ENCODE measurements at regions not wholly inside any gene's neighbourhood (a gene's known extent, or its start where the extent isn't known, plus 50 kb on each side); places are given as distances from the start of the nearest gene placed in this dataset.

- ATAC-seq (no peak), FAIRE-seq (no peak), DNase-seq (ENCODE audit: low read depth in 1 of 2, low spot score in 1 of 2) (no peak)
- Histone ChIP-seq H3K27ac (no peak overlapping the region), H3K4me1 (no peaks in the 10 kb centered on the region), H3K4me3 (no peak overlapping the region), H3K4me2 (no peak overlapping the region), H3K9me3 (no peaks in the 10 kb centered on the region)
- ChIA-PET CTCF (interaction anchor here (0.8 kb wide), 1 partner anchor 53 kb away, joined by 3 read pairs; no protein-coding TSS in a partner anchor), POLR2A (no interaction called here)
- TF ChIP-seq HDAC2 (IDR thresholded peaks at IDR 0.05): no peak
- no peak for TF ChIP-seq ELK1 (IDR thresholded peaks at IDR 0.05; ENCODE audit: low read depth, low read length)
- TF ChIP-seq ZSCAN20 (CRISPR knock-in tag; IDR thresholded peaks at IDR 0.05): no peak
- TF ChIP-seq SREBF2 (IDR thresholded peaks at IDR 0.05): no peak
- no peak for TF ChIP-seq ESRRA (IDR thresholded peaks at IDR 0.05; ENCODE audit: borderline replicate concordance, low read length)
- TF ChIP-seq JUN (IDR thresholded peaks at IDR 0.05): no peak
- no peak for TF ChIP-seq FOSL2 (IDR thresholded peaks at IDR 0.05)
- TF ChIP-seq FOSL2 (CRISPR knock-in tag; IDR thresholded peaks at IDR 0.05): no peak
- no peak for TF ChIP-seq PBX3 (IDR thresholded peaks at IDR 0.05)
- TF ChIP-seq BHLHE40 (IDR thresholded peaks at IDR 0.05; ENCODE audit: low read depth, low read length): no peak
- TF ChIP-seq FOXS1 (CRISPR knock-in tag; IDR thresholded peaks at IDR 0.05): no peak
- TF ChIP-seq EP300 (IDR thresholded peaks at IDR 0.05): no peak
- no peak for TF ChIP-seq REST (IDR thresholded peaks at IDR 0.05)
- no peak for TF ChIP-seq CBX2 (IDR thresholded peaks at IDR 0.05; ENCODE audit: borderline replicate concordance, low read depth)
- TF ChIP-seq ATOH8 (CRISPR knock-in tag; IDR thresholded peaks at IDR 0.05; ENCODE audit: low read depth): no peak
- TF ChIP-seq EHMT2 (IDR thresholded peaks at IDR 0.05; ENCODE audit: low read depth): no peak
- TF ChIP-seq CBX8 (IDR thresholded peaks at IDR 0.05): no peak
- no peak for TF ChIP-seq MAFK (IDR thresholded peaks at IDR 0.05; ENCODE audit: partially characterized antibody)
- no peak for TF ChIP-seq HES2 (IDR thresholded peaks at IDR 0.05)
- TF ChIP-seq POLR2A (IDR thresholded peaks at IDR 0.05; ENCODE audit: low read length): no peak
- no peak for TF ChIP-seq CHD2 (IDR thresholded peaks at IDR 0.05; ENCODE audit: low read length, partially characterized antibody)
These were observed 605.9 kb upstream of the PKDCC start for GRCh38 chr2:41441958-41442357.

GRCh38 chr2:41445865-41446264 is 602.0 kb upstream of the PKDCC start:
- POLR2A ChIA-PET: no interaction called here
- CTCF ChIA-PET: no interaction called here
- Histone ChIP-seq H3K4me3 (no peak overlapping the region), H3K4me2 (no peak overlapping the region), H3K9me3 (no peaks in the 10 kb centered on the region), H3K27ac (no peak overlapping the region), H3K4me1 (no peaks in the 10 kb centered on the region)
- ATAC-seq (no peak), FAIRE-seq (peak; percentile 13), DNase-seq (ENCODE audit: low read depth in 1 of 2, low spot score in 1 of 2) (no peak)
- no peak for TF ChIP-seq ESRRA (IDR thresholded peaks at IDR 0.05; ENCODE audit: borderline replicate concordance, low read length)
- TF ChIP-seq CEBPB (IDR thresholded peaks at IDR 0.05): 0 out of 4 replicates have a peak, but pooled peaks of 1 of the 2 experiments have one; percentile 37
- 5% methylated on average over 4 of the region's 4 CpGs for WGBS (ENCODE audit: missing lambda C conversion rate)

Measured in A549 (cell line).